NCI-H1048 (cell line): ENCODE measurements at regions not wholly inside any gene's neighbourhood (a gene's known extent, or its start where the extent isn't known, plus 50 kb on each side); places are given as distances from the start of the nearest gene placed in this dataset.

Source experiments
- DNase-seq: peaks from one replicate; lab custom pipeline; 2025; lab: John Stamatoyannopoulos, UW

DNA sequence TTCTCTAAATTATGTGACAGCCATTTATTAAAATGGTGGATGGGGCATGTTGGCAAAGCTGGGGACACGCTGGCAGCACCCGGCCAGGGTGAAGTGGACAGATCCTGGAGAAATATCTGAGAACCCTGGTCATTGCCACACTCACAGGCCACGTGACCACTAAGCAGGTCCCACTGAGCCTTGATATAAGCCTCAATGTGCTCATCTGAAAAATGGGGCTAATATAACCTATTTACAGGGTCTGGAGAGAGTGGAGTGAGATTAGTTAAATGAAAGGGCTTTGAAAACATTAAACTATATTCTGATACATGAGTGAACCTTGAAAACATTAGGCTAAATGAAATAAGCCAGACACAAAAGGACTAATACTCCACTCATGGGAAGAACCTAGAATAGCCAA is 108.9 kb downstream of the RBFOX3 start:
- DNase-seq: no peak

DNA sequence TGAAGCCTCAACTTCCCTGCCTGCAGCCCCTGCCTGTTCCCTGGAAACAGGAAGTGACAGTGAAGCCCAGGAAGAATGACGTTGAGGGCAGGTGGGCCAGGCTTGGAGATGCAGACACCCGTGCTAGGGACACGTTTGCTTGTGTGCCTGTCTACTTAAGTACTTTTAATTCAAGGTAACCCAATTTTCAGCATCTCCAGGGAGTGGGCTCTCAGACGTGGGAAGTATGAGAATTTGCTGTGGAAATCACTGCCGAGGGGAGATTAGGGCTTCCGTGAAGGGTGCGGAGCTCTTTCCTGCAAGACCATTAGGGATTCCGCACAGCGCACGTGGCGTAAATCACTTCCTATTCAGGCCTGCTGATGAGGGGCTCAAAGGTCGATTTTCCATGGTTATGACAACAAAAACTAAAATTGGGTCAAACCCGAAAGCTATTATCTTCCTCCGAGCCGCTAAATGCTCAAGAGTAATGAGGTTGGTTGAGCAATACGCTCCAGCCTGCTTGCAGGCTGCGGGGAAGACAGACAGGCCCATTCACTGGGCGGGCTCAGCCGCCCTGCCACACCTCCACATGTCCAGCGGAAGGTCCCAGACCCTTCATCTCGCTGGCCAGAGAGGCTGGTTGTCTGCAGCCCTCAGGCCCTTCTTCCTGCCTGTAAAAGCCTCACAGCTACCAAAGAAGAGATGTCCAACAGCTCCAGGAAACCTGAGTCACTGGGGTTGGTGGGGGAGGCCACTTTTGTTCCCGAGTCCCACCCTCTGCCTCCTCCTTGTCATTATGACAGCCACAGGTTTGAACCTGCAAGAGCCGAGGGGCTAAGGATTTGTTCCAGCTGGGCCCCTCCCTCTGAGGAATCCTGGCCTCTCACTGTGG is 109.9 kb downstream of the RBFOX3 start:
- no peak for DNase-seq

DNA sequence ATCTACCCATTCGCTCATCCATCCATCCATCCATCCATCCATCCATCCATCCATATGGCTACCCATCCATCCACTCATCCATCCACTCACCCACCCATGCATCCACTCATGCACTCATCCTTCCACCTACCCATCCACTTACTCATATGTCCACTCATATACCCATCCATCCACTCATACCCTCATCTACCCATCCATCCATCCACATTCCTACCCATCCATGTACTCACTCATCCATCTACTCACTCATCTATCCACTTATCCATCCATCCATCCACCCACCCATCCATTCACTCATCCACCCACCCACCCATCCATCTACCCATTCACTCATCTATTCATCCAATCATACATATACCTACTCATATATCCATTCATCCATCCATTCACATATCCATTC is 112.0 kb downstream of the RBFOX3 start:
- DNase-seq: no peak

DNA sequence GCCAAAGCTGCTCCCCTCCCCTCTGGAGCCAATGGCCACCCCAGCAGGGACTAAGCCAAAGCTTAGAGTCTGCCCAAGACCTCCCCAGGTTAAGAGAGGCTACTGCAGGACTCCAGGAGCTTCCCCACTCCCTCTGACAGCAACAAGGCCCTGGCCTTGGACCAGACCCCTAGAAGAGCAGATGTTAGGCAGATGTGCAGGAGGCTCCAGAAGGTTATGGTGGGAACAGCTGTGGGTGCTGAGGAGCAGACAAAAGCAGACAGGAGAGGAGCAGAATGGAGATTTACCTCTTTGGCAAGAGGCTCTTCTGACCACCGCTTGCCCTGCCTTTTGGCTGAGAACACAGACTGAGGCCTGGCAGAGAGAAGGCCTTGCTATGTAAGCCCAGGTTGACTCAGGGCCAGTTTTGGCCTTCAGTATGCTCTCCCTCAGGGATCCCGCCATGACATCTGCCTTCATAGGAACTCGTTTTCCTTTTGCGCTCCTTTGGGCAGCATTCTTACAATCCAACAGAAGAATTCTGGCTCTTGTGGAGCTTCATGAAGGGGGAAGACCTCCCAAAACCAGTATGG is 113.0 kb downstream of the RBFOX3 start:
- no peak for DNase-seq

DNA sequence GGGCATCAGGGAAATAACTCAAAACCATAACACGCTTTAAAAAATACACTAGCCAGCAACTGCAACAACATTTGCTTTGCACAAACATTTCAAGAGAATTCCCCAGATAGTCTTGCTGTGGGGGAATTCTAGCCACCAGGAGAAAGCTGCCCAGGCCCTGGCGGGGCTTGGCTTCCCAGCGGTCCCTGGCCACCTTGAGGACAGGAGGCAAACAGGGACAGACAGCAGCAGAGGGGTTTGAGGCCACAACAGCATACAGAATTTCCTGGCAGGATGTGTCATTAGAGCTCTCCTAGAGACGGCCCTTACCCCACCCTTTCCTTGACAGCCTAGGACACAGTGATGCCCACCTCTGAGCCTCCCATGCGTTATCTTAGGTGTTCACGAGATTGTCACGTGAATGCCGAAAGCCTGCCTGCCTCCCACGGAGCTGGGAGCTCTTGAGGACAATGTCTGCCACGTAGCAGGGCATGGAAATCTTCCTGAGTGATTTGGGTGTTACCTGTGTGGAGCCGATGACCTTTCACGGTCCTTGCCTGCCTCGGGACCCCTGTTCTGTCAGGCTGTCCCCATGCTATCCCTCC is 114.3 kb downstream of the RBFOX3 start:
- no peak for DNase-seq

DNA sequence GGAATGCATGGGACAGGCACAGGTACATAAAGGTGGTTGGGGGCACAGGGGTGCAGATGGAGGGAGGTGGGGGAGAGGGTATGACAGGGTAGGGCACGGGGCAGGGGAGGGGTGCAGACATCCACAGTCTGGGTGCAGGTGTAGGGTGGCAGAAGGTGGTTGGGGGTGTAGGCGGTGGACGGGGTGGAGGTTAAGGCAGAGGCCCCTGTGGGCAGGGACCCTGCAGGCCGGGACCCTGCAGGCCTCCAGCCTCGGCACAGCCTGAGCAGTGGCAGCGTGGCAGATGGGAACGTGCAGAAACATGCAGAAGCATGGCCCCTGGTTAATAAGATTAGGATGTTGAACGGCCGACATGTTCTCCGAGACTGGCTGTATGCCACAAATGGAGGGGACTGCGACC is 115.2 kb downstream of the RBFOX3 start:
- no peak for DNase-seq

DNA sequence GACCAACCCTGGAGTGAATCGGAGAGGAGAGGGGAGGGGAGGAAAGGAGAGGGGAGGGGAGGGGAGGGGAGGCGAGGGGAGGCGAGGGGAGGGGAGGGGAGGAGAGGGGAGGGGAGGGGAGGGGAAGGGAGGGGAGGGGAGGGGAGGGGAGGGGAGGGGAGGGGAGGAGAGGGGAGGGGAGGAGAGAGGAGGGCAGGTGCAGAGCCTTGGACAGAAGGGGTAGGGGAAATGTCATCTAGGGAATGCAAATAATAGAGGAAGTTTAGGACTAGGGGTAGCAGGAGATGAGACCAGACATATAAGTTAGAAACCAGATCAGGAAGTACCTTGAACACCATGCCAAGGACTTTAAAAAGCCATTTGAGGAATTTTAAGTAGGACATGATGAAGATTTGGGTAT is 119.8 kb downstream of the RBFOX3 start:
- no peak for DNase-seq

DNA sequence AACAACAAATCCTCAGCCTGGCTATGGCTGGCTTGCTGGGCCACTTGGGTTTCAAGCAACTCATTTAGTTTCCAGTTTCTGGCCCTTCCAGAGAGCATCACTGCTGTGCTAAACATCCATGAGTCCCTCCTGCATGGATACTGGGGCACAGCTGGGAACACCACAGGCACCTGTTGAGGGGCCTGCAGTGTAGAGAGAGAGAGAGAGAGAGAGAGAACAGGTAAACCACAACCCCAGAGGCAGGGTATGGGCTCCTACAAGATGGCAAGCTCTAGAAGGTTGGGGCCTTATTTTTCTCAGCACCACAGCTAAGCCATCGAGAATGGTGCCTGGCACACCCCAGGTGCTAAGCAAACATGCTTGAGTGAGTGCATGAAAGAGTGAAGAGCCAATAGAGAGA is 120.3 kb downstream of the RBFOX3 start:
- DNase-seq: no peak

DNA sequence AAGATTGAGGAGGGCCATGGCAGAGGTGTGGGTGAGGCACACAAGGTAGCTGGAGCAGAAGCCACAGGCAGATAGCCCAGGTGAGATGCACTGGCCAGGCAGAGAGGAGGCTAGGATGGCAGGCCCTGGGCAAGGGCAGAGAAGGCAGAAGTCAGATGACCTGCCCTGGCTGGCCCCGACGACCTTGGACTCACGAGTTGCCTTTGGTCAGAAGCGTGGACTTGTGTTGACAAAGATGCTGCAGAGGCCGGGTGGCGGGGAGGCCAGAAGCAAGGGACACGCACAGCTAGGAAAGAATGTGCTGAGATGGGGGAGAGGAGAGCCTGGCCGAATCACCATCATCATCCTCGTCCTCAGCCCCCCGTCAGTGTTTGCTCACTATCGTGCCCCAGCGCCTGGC is 123.7 kb downstream of the RBFOX3 start:
- DNase-seq: no peak

DNA sequence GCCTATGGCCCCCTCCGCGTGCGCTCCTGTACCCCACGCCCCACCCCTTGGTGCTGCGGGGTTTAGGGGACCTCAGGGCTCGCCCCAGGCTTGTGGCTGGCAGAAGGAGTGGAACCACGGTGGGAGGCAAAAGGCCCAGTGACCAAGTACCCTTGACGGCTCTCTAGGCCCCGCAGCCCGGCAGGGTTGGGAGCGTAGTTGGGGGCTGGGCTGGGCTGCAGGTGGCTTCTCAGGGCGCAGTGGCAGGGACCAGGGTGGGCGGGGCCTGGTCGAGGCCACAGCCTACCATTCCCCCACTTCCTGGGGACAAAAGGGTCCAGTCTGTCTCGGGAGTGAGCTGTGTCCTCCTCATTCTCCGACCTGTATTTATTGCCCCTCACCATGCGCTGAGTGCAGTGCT is 124.9 kb downstream of the RBFOX3 start:
- DNase-seq: no peak

DNA sequence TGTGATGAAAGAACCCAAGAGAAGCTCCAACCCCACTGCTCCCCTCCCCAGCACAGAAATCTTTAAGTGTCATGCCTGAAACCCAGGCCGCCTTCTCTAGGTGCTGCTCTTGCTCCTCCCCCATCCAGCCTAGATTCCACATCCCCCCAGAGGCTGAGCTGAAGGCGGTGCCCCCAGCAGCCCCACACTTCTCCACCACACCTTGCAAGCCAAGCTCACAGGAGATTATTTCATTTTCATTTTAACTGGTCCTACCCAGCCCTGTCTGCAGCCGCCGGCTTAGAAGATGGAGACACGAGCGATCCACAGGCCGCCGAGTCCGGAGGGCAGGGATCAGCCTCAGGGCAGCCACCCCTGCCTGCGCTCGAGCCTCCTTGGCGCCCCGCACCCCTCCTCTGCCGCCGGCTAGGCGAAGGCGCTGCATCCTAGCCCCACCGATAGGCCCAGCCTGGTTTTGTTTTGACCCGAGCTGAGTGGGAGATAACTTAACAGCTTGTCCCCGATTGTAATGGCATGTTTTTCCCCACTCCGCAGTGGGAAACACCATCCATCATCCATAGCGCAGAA is 125.3 kb downstream of the RBFOX3 start:
- no peak for DNase-seq

DNA sequence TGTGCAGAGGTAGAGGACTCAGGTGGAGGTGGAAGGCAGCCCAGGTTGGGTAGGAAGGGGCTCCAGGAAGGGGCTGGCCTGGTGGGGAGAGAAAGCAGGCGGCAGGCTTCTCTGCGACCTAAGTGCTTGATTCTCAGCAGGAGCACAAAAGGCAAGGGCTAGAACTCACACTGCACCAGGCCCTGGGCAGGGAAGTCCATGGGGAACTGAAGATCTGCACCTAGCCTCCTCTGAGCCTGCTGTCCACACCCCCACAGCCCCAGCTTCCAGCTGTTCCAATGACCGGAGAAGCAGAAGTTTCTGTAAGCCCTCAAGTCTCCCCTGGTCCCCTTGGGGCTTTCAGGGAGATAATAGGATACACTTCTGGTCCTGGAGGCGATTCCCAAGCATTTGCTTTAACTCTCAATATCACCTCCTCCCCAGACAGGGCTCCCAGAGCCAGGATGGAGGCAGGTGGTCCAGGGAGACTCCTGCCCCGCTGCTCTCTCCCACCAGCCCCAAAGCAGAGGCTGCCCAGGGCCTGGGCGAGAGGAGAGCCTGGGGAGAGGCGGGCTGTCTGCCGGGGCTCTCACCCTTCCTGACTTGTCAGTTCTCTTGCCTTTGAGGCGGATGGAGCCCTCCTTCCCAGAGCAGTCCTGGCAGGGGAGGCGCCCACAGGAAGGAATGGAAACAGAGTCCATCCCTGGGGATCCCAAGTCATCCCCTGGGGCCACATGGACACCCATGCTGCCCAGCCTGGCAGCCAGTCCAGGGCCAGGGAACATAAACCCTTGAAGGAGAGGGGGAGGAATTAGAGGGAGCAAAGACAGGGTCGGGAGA is 126.0 kb downstream of the RBFOX3 start:
- DNase-seq: no peak

DNA sequence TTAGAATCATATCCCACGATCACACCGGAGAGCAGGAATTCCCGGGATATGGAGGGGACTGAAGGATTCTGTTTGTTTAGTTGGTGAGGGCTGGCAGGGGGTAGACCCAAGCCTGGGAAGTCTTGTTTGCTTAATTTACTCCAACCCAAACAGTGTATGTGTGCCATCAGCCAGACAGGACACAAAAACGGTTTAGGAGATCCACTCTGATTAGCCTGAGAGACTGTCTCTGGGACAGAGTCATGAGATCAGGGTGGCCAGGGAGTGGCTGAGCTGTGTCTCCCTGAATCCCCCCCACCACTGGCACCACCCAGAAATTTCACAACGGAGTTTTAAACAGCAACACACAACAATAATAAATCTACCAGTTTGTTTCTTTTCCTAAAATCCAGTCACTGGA is 127.0 kb downstream of the RBFOX3 start:
- DNase-seq: no peak

DNA sequence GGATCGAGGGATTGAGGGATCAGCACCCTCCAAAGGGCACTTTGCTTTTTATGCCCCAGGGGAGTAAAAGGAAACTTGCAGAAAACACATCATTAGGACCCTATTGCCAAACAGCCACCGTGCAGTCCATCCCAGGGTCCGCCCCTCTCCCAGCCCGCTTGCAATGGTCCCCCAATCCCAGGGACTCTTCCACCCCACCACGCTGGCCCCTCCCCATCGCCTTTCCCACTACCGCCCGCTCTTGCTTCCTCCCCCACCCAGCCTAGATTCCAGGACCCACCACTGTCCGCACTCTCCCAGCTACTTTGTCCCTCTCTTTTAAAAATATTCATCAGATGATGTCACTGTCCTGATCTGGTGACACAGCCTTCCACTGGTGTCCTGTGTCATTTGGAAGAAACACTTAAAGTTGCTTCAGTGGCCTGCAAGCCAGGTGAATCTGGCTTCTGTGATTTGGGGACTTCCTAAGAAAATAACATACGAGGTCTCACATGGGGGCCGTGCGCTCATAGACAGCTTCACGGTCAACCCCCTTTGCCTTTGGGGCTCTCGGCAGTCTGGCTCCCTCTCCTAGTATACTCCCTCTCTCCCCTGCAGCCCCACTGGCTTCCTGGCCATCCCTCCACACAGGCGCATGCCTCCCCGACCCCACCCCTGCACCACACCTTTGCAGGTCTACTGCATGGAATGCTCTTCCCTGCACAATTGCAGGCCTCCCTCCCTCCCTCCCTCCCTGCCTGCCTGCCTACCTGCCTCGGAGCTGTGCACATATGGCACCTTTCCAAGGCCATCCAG is 127.9 kb downstream of the RBFOX3 start:
- DNase-seq: no peak

DNA sequence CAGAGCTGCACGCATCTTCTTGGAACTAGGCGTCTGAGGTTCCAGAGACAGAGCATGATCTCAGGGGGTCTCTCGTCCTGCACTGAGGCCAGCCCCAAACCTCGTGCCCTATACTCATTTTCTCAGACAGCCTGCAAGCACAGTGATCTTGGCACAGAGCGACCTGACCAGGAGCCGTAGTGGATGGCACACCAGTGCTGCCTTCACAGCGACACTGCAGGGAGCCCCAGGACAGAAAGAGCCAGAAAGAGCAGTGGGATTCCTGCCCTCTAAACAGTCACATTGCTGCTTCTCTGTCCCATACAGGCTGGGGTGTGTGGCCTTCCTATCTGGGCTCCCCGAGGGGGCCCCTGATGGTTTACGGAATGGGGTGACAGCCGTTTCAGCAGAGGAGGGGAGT is 131.0 kb downstream of the RBFOX3 start:
- no peak for DNase-seq

DNA sequence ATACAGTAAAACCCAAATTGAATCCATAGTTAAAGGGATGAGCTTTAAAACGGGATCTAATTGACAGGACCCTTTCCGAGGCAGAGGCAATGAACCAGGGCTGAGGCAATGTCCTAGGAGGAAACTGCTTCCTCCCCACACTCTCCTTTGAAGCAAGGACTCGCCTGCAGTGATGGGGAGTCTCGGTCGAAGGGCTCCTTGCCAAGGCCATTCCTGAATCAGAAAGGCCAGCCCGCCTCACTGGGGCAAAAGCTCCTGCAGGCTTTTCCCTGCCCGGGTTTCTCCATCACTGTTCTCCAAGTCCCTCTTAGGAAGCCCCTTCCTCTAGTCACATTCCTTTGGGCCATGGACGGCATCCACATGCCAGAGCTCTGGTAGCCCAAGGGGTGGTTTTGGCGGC is 132.0 kb downstream of the RBFOX3 start:
- DNase-seq: no peak

DNA sequence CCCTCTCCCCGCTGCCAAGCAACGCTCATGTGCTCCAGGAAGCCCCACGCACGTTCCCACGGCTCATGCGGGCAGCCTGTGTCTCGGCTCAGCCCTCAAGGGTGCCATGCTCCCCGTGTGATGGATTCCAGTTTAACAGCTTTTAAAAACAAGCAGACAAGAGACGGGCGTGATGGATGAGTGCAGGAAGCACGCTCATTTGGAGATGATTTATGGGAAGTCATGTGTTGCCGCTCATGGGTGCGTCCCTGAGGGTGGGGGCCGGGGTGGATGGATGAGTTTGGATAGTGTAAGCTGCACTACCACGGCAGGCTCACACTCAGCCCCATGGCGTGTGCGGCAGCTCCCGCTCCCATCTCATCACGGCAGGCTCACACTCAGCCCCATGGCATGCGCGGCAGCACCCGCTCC is 132.8 kb downstream of the RBFOX3 start:
- no peak for DNase-seq

DNA sequence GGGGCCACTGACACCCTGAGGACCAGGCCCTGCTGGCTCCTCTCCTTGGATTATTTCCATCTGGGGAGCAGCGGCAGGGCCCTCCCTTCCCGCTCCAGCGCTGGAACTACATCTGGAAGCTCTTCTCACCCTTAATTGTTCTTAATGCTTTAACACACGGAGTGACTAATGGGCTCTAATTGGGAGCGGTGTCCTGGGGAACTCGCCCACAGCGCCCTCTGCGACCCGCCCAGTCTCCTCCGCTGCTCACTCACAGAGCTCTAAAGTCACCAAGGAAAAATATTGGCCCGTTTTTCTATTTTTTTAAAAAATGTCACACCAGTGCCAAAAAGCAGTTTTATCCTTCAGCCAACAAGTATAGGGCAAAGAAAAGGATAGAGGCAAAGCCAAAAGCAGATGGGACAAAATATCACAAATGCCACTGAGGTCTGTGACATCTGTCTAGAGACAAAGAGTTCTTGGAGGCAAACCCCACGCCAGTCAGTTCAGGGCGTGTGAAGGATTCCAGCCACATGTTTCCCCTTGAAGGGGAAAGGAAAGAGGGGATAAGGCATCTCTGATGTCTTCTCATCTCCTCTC is 134.7 kb downstream of the RBFOX3 start:
- no peak for DNase-seq

DNA sequence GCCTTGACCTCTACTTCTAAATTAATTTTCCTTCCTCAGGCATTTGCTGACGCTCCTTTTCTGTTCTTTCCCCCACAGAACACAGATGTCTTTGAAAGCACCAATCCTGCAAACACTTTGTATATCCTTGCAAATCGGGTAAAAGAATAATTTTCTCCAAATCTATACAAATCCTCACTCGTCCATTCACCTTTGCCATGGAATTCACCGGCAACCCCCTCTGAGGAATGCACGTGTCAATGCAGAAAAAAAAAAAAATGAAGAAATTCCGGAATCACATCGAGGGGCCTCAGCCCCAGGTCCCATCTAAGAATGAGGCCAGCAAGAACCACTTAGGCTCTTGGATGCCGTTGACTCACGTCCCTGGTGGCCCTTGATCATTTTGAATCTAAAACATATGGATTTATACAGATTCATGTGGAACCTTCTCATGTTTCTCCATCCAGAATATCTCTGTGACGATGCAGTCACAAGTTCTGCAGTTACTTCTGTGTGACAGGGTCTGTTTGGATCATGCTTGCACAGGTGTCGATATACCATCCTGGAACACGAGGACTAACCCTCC is 136.9 kb downstream of the RBFOX3 start:
- DNase-seq: no peak

DNA sequence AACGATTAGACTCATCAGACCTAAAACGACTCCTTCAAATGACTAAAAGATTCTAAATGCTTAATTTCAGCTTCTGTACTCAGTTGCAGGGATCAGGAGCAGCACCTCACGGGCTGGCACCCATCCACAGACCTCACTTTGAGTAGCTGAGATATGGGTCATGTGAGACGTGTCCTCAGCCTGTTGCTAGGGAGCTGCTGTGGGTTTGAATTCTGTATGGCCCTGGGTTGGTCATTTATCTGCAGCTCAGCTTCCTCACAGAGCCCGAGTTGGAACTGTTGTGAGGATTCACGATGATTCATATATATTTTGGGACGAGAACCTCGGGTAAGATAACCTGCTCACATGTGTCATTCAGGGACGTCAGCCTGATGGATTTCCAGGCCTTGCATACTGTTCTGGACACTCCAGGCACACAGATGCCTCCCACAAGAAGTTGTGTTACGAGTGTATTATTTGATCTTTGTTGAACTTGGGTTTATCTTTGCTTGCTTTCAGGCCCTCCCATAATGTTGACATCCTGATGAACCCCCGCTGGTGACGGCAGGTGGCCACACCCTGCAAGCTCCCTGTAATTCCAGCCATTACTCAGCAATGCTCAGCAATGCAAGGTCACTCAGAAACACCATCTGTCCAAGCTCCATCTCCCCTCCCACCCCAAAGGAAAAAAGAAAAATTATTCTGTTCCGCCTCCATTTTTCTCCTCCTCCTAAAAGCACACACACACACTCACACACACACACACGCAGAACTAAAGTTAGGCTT is 137.6 kb downstream of the RBFOX3 start:
- DNase-seq: no peak
